Cardiac septum (tissue), 1 donor: ENCODE measurements at regions not wholly inside any gene's neighbourhood (a gene's known extent, or its start where the extent isn't known, plus 50 kb on each side); places are given as distances from the start of the nearest gene placed in this dataset.
"Not testable (repeated sequence)": the region's sequence is repeated elsewhere in the genome, so short reads cannot be mapped to it uniquely, and the experiment has no call there.

ENCODE experiments used
- DNase-seq: peaks from one replicate; pipeline ENCODE4 v3.0.0-alpha.2; 2020; ENCODE audit warnings: low spot score
- intact Hi-C: fragments of 100-400 bp; cut with DNase I; formaldehyde crosslinking; loops from one replicate; pipeline ENCODE4 v1.14.0; 2022
- donor health status: DM: no; HTN: no; CAD: no.

- no peak for DNase-seq
- intact Hi-C loops, result no loop called here
These were observed 725.3 kb upstream of the CCDC179 start for GRCh38 chr11:23585416-23586104.

DNA sequence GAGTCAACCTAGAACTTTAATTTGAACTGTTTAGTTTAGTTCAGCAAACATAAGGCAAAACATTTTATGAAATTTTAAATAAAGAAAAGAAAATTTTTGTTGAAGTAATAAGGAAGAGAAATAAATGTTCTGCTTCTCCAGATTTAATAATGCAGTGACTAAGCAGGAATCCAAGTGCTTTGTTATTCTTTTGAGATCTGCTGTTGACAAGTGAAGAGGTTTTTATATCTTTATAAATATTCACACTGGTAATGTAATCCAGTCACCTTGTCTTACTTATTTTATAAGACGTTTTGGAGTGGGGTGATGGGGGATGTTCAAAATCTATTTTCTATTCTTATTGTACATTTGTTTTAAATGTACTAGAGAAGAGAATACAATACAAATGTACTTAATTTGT, 725.9 kb upstream of the CCDC179 start:
- intact Hi-C loops, result no loop called here
- DNase-seq, result no peak

- no peak for DNase-seq
- intact Hi-C loops, result no loop called here
These were observed 730.5 kb upstream of the CCDC179 start for GRCh38 chr11:23590596-23591308.

- intact Hi-C loops, result no loop called here
- no peak for DNase-seq
These were observed 734.5 kb upstream of the CCDC179 start for GRCh38 chr11:23594755-23595154.

DNA sequence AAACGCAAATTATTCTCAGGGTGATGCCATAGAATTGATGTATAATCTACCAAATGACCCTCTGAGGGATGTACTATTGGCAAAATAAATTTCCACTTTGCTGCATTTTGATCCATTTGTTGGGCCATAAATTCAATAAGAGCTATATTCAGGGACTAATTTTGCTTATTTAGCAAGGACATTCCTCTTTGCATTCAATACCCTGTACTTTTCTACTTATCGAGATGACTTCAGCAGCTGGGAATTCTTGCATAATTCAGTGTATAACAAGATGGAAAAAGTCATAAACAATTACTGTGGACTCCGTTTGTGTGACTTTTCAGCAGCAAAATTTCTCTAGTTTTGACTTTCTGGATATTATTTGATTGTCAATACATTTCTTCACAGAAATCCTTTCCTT, 744.7 kb upstream of the CCDC179 start:
- DNase-seq, result no peak
- intact Hi-C loops, result no loop called here

- DNase-seq, result no peak
- intact Hi-C loops, result no loop called here
These were observed 745.9 kb upstream of the CCDC179 start for GRCh38 chr11:23606191-23606590.

DNA sequence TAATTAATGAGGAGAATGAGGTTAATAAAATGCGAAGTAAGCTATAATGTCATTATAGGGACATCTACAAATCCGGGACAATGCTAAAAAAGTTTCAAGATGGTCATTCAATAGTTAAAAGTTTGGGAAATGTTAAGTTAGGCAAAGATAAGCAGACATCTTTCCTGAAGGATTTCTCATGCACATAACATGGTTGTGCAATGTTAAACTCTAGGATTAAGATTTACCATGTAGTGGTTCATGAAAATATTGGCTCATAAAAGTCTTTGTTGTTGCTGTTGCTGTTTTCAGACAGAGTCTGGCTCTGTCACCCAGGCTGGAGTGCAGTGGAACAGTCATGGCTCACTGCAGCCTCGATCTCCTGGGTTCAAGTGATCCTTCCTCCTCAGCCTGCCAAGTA, 751.5 kb upstream of the CCDC179 start:
- DNase-seq, result no peak
- intact Hi-C loops, result no loop called here

GRCh38 chr11:23620617-23621016, 760.3 kb upstream of the CCDC179 start:
- intact Hi-C loops, result no loop called here
- no peak for DNase-seq

GRCh38 chr11:23632293-23632692, 772.0 kb upstream of the CCDC179 start:
- intact Hi-C loops, result no loop called here
- no peak for DNase-seq

DNA sequence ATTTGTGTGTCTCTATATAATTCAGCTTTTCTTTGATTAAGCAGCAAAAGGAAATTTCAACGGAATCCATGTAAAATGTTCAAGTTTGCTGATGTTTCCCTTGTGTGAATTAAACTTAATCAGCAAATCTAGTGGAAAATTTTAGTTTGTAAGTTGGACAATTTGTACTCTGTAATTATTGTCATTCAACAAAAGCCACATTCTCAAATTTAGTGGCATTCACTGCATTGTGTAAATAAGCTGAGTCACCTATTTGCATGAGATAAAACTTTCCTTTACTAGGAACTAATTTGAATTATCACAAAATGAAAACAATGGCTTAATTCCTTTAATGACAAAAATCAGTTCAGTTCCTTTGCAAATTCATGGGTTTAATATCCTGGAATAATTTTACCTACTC, 784.2 kb upstream of the CCDC179 start:
- intact Hi-C loops, result no loop called here
- no peak for DNase-seq

GRCh38 chr11:23652336-23652735, 792.1 kb upstream of the CCDC179 start:
- intact Hi-C loops, result not testable (repeated sequence)

DNA sequence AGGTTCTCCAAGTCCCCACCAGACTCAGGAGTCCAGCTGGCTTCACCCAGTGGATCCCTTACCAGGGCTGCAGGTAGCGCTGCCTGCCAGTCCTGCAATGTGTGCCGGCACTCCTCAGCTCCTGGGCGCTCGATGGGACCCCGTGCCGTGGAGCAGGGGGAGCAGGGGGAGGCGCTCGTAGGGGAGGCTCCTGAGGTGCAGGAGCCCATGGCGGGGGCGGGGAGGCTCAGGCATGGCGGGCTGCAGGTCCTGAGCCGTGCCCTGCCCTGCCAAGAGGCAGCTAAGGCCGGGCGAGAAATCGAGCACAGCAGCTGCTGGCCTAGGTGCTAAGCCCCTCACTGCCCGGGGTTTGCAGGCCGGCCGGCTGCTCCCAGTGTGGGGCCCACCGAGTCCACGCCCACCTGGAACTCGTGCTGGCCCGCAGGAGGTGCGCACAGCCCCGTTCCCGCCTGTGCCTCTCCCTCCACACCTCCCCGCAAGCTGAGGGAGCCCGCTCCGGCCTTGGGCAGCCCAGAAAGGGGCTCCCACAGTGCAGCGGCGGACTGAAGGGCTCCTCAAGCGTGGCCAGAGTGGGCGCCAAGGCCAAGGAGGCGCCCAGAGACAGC, 792.9 kb upstream of the CCDC179 start:
- intact Hi-C loops, result no loop called here
- DNase-seq, result no peak

More at GRCh38 chr11:23652336-23652735, 792.1 kb upstream of the CCDC179 start:
- DNase-seq, result not testable (repeated sequence)

GRCh38 chr11:23668324-23668723, 808.0 kb upstream of the CCDC179 start:
- intact Hi-C loops, result no loop called here

DNA sequence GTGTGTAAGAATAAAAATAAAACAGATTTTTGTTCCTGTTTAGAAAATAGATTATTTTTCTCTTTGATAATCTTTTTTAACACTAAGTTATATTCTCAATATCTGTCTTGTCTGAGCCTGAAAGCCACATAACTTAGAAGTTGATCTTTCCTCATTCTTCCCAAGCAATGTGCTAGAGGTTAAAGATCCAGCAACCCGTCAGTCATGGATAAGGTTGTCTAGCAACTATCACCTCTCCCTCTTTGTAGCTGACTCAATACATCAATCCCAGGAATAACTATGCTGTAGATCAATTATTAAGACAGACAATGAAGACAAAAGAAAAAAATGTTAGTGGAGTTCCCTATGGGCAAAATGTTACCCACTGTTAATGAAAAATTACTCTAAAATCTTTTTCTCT, 813.1 kb upstream of the CCDC179 start:
- intact Hi-C loops, result no loop called here
- DNase-seq, result no peak

More at GRCh38 chr11:23668324-23668723, 808.0 kb upstream of the CCDC179 start:
- no peak for DNase-seq

- intact Hi-C loops, result no loop called here
These were observed 814.6 kb upstream of the CCDC179 start for GRCh38 chr11:23674866-23675265.

DNA sequence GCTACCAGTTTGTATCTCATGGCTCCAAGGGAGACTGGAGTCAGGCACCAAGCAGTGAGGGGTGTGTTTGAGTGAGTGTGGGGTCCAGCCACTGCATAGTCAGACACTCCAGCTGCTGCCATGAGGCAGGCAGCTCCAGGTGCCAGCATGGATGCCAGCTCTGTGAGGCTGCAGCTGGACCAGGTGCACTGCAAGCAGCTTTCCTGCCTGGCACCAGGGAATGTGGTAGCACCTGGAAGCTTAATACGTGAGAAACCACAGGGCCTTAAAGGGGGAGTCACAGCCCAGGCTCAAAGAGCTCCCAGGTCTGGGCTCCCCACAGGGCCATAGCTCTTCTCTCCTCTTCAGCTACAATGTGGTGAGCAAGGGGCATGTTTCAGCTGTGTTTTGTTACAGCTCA, 817.8 kb upstream of the LUZP2 start:
- intact Hi-C loops, result no loop called here

More at GRCh38 chr11:23674866-23675265, 814.6 kb upstream of the CCDC179 start:
- DNase-seq, result no peak

GRCh38 chr11:23679981-23680380, 816.9 kb upstream of the LUZP2 start:
- no peak for DNase-seq
- intact Hi-C loops, result no loop called here

More for the DNA sequence above, 817.8 kb upstream of the LUZP2 start:
- DNase-seq, result no peak

- intact Hi-C loops, result no loop called here
These were observed 816.2 kb upstream of the LUZP2 start for GRCh38 chr11:23680488-23681230.

DNA sequence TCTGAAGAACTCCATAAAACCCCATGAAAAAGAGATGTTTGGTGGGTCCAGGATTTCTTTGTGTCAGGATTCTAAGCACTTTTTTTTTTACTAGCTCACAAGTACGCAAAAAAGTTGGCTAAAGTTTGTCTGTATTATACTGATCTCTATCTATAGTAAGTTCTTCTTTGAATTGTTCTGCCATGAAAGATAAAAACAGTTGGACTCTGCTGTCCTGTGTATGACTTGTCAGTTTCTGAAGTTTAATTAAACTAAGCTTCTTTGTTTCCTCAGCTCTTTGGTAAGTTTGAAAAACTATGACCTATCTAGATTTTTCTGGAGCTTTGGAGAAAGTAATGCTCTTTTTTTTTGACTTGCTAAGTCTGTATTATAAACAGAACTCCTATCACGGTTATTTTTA, 812.2 kb upstream of the LUZP2 start:
- no peak for DNase-seq
- intact Hi-C loops, result no loop called here

More at GRCh38 chr11:23680488-23681230, 816.2 kb upstream of the LUZP2 start:
- no peak for DNase-seq

- intact Hi-C loops, result no loop called here
- DNase-seq, result no peak
These were observed 808.9 kb upstream of the LUZP2 start for GRCh38 chr11:23687991-23688390.
